H1 (cell line): ENCODE measurements at regions not wholly inside any gene's neighbourhood (a gene's known extent, or its start where the extent isn't known, plus 50 kb on each side); places are given as distances from the start of the nearest gene placed in this dataset.
A peak's percentile ranks its signal among the peaks of the same experiment; 100 is the strongest.

Source experiments
- CTCF ChIA-PET: fragments of 300-600 bp; sonication (Branson Sonifier 250); formaldehyde crosslinking; loops from one replicate; lab custom pipeline; 2021; ENCODE audit not compliant: partially characterized antibody; lab: Charles Lee
- POLR2A ChIA-PET: fragments of 300-600 bp; sonication (Branson Sonifier 250); formaldehyde crosslinking; loops from one replicate; lab custom pipeline; 2021; ENCODE audit warnings: inconsistent platforms; ENCODE audit not compliant: partially characterized antibody; lab: Charles Lee
- DNase-seq, 2 experiments: peaks; one replicate each; pipeline versions ENCODE4 v3.0.0 to v3.0.0-alpha.2; 2010 to 2022; ENCODE audit warnings: low spot score in 2 of 2, low read depth in 1 of 2, mixed read lengths in 1 of 2
- FAIRE-seq: peaks from 2 replicates; lab custom pipeline; 2011; peaks lifted over from hg19 to GRCh38; lab: Jason Lieb, UNC
- H2AFZ ChIP-seq: 2 replicates; pipeline ENCODE4 v1.8.1; 2012; ENCODE audit warnings: low read length, inconsistent platforms
- H2AK5ac ChIP-seq: 2 replicates; pipeline ENCODE4 v1.6.1; 2013; ENCODE audit warnings: low read depth, low read length
- H2BK120ac ChIP-seq: replicated peaks from 2 replicates; pipeline ENCODE3; 2013; ENCODE audit warnings: low read depth, low read length, inconsistent platforms
- H2BK12ac ChIP-seq: 2 replicates; pipeline ENCODE4 v1.6.1; 2013; ENCODE audit warnings: low read depth, low read length
- H2BK15ac ChIP-seq: 2 replicates; pipeline ENCODE4 v1.6.1; 2013; ENCODE audit warnings: low read length
- H2BK20ac ChIP-seq: 2 replicates; pipeline ENCODE4 v1.6.1; 2013; ENCODE audit warnings: low read length
- H2BK5ac ChIP-seq: 2 replicates; pipeline ENCODE4 v1.6.1; 2013; ENCODE audit warnings: low read depth, low read length
- H3K14ac ChIP-seq: 2 replicates; pipeline ENCODE4 v1.6.1; 2013; ENCODE audit warnings: inconsistent platforms; ENCODE audit not compliant: insufficient read length
- H3K18ac ChIP-seq: 2 replicates; pipeline ENCODE4 v1.6.1; 2013; ENCODE audit warnings: low read length; ENCODE audit errors: extremely low read depth
- H3K23ac ChIP-seq: 2 replicates; pipeline ENCODE4 v1.6.1; 2013; ENCODE audit warnings: inconsistent platforms; ENCODE audit not compliant: insufficient read length
- H3K23me2 ChIP-seq: 2 replicates; pipeline ENCODE4 v1.6.1; 2013; ENCODE audit warnings: low read depth, low read length
- H3K27ac ChIP-seq: 2 replicates; pipeline ENCODE4 v1.6.1; 2011; ENCODE audit warnings: low read depth, low read length, inconsistent platforms
- H3K27me3 ChIP-seq, 4 experiments: replicated peaks in 1 of 4; 1 replicate in 1 of 4; 2 replicates in 3 of 4; pipeline versions ENCODE4 v1.6.1 to v1.8.1; 2011 to 2013; ENCODE audit warnings: low read length in 3 of 4, mild to moderate bottlenecking in 3 of 4, inconsistent platforms in 2 of 4, mixed read lengths in 2 of 4, moderate library complexity in 1 of 4; ENCODE audit not compliant: control insufficient read depth in 3 of 4, insufficient read depth in 3 of 4; ENCODE audit errors: extremely low read depth in 1 of 4
- H3K36me3 ChIP-seq, 4 experiments: 2 replicates each; pipeline versions ENCODE4 v1.6.1 to v1.8.1; 2011 to 2013; ENCODE audit warnings: mild to moderate bottlenecking in 4 of 4, low read length in 3 of 4, moderate library complexity in 2 of 4, control low read depth in 1 of 4, inconsistent platforms in 1 of 4; ENCODE audit not compliant: insufficient read depth in 4 of 4, control insufficient read depth in 2 of 4
- H3K4ac ChIP-seq: replicated peaks from 2 replicates; pipeline ENCODE3; 2013; ENCODE audit warnings: low read length, low read depth, mixed read lengths, inconsistent platforms; ENCODE audit not compliant: insufficient read length
- H3K4me1 ChIP-seq, 4 experiments: replicated peaks in 1 of 4; 1 replicate in 1 of 4; 2 replicates in 3 of 4; pipeline versions ENCODE4 v1.6.1 to v1.8.1; 2011 to 2013; ENCODE audit warnings: low read length in 3 of 4, inconsistent platforms in 2 of 4, mixed read lengths in 1 of 4; ENCODE audit not compliant: insufficient read depth in 4 of 4, control insufficient read depth in 3 of 4
- H3K4me2 ChIP-seq, 2 experiments: 2 replicates each; pipeline versions ENCODE4 v1.6.1 to v1.8.1; 2011 to 2013; ENCODE audit warnings: low read depth in 2 of 2, low read length in 2 of 2, control low read depth in 1 of 2, inconsistent platforms in 1 of 2, mild to moderate bottlenecking in 1 of 2; ENCODE audit not compliant: insufficient read depth in 1 of 2
- H3K4me3 ChIP-seq, 4 experiments: fragments of 200-600, 300-600 bp in 1 of 4; sonication (generic), shearing (Covaris generic), sonication (Bioruptor Twin) in 1 of 4; 2 replicates each; pipeline versions ENCODE4 v1.5.1 to v1.8.1; 2011 to 2016; ENCODE audit warnings: low read length in 4 of 4, low read depth in 3 of 4, control low read depth in 2 of 4, inconsistent platforms in 2 of 4, mild to moderate bottlenecking in 2 of 4, mixed read lengths in 1 of 4, moderate library complexity in 1 of 4; ENCODE audit not compliant: insufficient read depth in 2 of 4; ENCODE audit errors: extremely low read depth in 1 of 4
- H3K56ac ChIP-seq: replicated peaks from 2 replicates; pipeline ENCODE3; 2013; ENCODE audit warnings: low read depth, mild to moderate bottlenecking, mixed read lengths, low read length, inconsistent platforms; ENCODE audit not compliant: insufficient read length
- H3K79me1 ChIP-seq: 2 replicates; pipeline ENCODE4 v1.6.1; 2013; ENCODE audit warnings: low read depth, low read length, control low read depth
- H3K79me2 ChIP-seq, 2 experiments: 2 replicates each; pipeline versions ENCODE4 v1.6.1 to v1.8.1; 2012 to 2013; ENCODE audit warnings: low read length in 2 of 2, mild to moderate bottlenecking in 2 of 2, inconsistent platforms in 1 of 2; ENCODE audit not compliant: insufficient read depth in 2 of 2, control insufficient read depth in 1 of 2
- H3K9ac ChIP-seq, 4 experiments: replicated peaks in 1 of 4; 1 replicate in 1 of 4; 2 replicates in 3 of 4; pipeline versions ENCODE4 v1.6.1 to v1.8.1; 2011 to 2013; ENCODE audit warnings: low read depth in 3 of 4, low read length in 3 of 4, control low read depth in 2 of 4, mild to moderate bottlenecking in 2 of 4, moderate library complexity in 2 of 4, inconsistent platforms in 1 of 4; ENCODE audit errors: extremely low read depth in 1 of 4
- H3K9me3 ChIP-seq, 2 experiments: 2 replicates each; pipeline versions ENCODE4 v1.6.1 to v1.8.1; 2012 to 2013; ENCODE audit warnings: mild to moderate bottlenecking in 2 of 2, moderate library complexity in 2 of 2, control low read depth in 1 of 2, inconsistent platforms in 1 of 2, low read depth in 1 of 2, low read length in 1 of 2, mixed read lengths in 1 of 2; ENCODE audit not compliant: insufficient read depth in 2 of 2
- H4K20me1 ChIP-seq, 2 experiments: replicated peaks in 1 of 2; 2 replicates each; pipeline versions ENCODE3 to v1.8.1; 2011 to 2013; ENCODE audit warnings: inconsistent platforms in 2 of 2, low read length in 2 of 2, mild to moderate bottlenecking in 1 of 2; ENCODE audit not compliant: insufficient read depth in 2 of 2, control insufficient read depth in 1 of 2
- H4K5ac ChIP-seq: 2 replicates; pipeline ENCODE4 v1.6.1; 2013; ENCODE audit warnings: low read length, low read depth, mixed read lengths, inconsistent platforms; ENCODE audit not compliant: insufficient read length
- H4K8ac ChIP-seq: 2 replicates; pipeline ENCODE4 v1.8.0; 2013; ENCODE audit warnings: mild to moderate bottlenecking, moderate library complexity, low read length, inconsistent platforms; ENCODE audit not compliant: insufficient read depth; ENCODE audit errors: extremely low read depth
- H4K91ac ChIP-seq: replicated peaks from 2 replicates; pipeline ENCODE3; 2013; ENCODE audit warnings: low read length, mixed read lengths, inconsistent platforms; ENCODE audit not compliant: insufficient read length
- ATF3 ChIP-seq: IDR thresholded peaks from 2 replicates; pipeline ENCODE4 v1.6.1; 2011; ENCODE audit warnings: low read depth, mild to moderate bottlenecking, low read length; ENCODE audit not compliant: insufficient read depth
- CBX5 ChIP-seq: fragments of 300-800, 300-1000 bp; sonication (generic); IDR thresholded peaks from 2 replicates; pipeline ENCODE4 v1.7.1; 2016; ENCODE audit warnings: antibody characterized with exemption, low read length, low read depth
- CHD1 ChIP-seq: IDR thresholded peaks from 2 replicates; pipeline ENCODE4 v1.6.1; 2012; ENCODE audit warnings: low read depth, low read length, improper control_type of control experiment
- EP300 ChIP-seq, 2 experiments: IDR thresholded peaks; 1 replicate in 1 of 2; 2 replicates in 1 of 2; pipeline ENCODE4 v1.6.1; 2011 to 2012; ENCODE audit warnings: low read depth in 2 of 2, low read length in 2 of 2, mild to moderate bottlenecking in 2 of 2, borderline replicate concordance in 1 of 2, inconsistent platforms in 1 of 2, moderate library complexity in 1 of 2
- EZH2 ChIP-seq: fragments of 200-600 bp; sonication (generic); IDR thresholded peaks from 2 replicates; pipeline ENCODE4 v1.7.1; 2012; ENCODE audit warnings: low read depth, mild to moderate bottlenecking, moderate library complexity, low read length, inconsistent platforms; ENCODE audit not compliant: severe bottlenecking
- GABPA ChIP-seq: IDR thresholded peaks from 2 replicates; pipeline ENCODE4 v1.6.1; 2011; ENCODE audit warnings: mild to moderate bottlenecking, low read length, moderate library complexity, borderline replicate concordance; ENCODE audit not compliant: insufficient read depth
- JUN ChIP-seq: IDR thresholded peaks from 2 replicates; pipeline ENCODE4 v1.6.1; 2011; ENCODE audit warnings: low read depth, mild to moderate bottlenecking, improper control_type of control experiment, low read length
- JUND ChIP-seq: IDR thresholded peaks from 2 replicates; pipeline ENCODE4 v1.6.1; 2011; ENCODE audit warnings: mild to moderate bottlenecking, improper control_type of control experiment, low read length
- KDM5A ChIP-seq: fragments of 200-600 bp; IDR thresholded peaks from 2 replicates; pipeline ENCODE4 v1.7.1; 2012; ENCODE audit warnings: mild to moderate bottlenecking, low read length, inconsistent platforms, mixed read lengths
- MAX ChIP-seq: IDR thresholded peaks from 2 replicates; pipeline ENCODE4 v1.6.1; 2012; ENCODE audit warnings: inconsistent platforms
- RNF2 ChIP-seq: fragments of 200-900, 300-1000 bp; sonication (generic); IDR thresholded peaks from 2 replicates; pipeline ENCODE4 v1.7.1; 2016; ENCODE audit warnings: borderline replicate concordance, low read depth, mild to moderate bottlenecking, antibody characterized with exemption, low read length; ENCODE audit not compliant: poor library complexity, severe bottlenecking; ENCODE audit errors: missing control alignments
- TAF1 ChIP-seq: IDR thresholded peaks from 2 replicates; pipeline ENCODE4 v1.6.1; 2011; ENCODE audit warnings: mild to moderate bottlenecking, low read depth, low read length
- TAF7 ChIP-seq: optimal IDR thresholded peaks from 2 replicates; pipeline ENCODE3; 2011; ENCODE audit warnings: low read depth, mild to moderate bottlenecking, inconsistent platforms, low read length, moderate library complexity, borderline replicate concordance
- TCF12 ChIP-seq: IDR thresholded peaks from 2 replicates; pipeline ENCODE4 v1.6.1; 2011; ENCODE audit warnings: low read depth, mild to moderate bottlenecking, low read length

DNA sequence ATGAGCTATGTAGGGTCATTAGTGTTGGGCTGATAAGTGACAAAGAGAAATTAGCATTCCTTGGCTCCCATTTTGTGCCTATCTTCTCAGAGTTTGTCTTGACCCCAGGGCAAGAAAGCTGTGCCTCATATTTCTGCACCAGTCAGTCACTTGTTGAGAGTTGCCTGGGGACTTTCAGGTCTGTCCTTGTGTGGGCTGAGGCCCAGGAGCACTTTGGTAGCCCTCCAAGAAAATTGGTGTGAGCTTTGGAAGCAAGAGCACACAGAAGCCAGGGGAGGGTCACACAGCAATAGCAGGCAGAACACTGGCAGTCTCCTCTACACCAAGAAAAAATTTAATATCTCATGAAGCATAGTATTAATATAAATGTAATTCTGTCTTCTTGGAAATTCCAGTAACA lies 239.9 kb downstream of the NPR3 start:
- H3K27me3 ChIP-seq, result no peaks in the 10 kb centered on the region
- no peak overlapping the region for H3K56ac ChIP-seq
- H2BK5ac ChIP-seq, result no peak overlapping the region
- H2AK5ac ChIP-seq, result no peak overlapping the region
- no peak overlapping the region for H4K5ac ChIP-seq
- H3K36me3 ChIP-seq, result no peaks in the 10 kb centered on the region
- no peak overlapping the region for H3K18ac ChIP-seq
- H3K79me1 ChIP-seq, result no peaks in the 10 kb centered on the region
- H3K9me3 ChIP-seq, result no peaks in the 10 kb centered on the region
- no peak overlapping the region for H2AFZ ChIP-seq
- H4K8ac ChIP-seq, result no peak overlapping the region
- H3K4me2 ChIP-seq, result no peak overlapping the region
- ChIA-PET POLR2A (interaction anchor here (0.8 kb wide), 1 partner anchor 75 kb away, joined by 3 read pairs; no protein-coding TSS in a partner anchor), CTCF (interaction anchor here (1.0 to 1.8 kb wide), 7 partner anchors 8 to 429 kb away, joined by 3 to 6 read pairs (median 3); no protein-coding TSS in a partner anchor)
- no peak overlapping the region for H3K14ac ChIP-seq
- H3K4me3 ChIP-seq, result no peak overlapping the region
- H3K23ac ChIP-seq, result no peak overlapping the region
- no peaks in the 10 kb centered on the region for H3K79me2 ChIP-seq
- H3K9ac ChIP-seq, result no peak overlapping the region
- no peak for DNase-seq
- H3K4me1 ChIP-seq, result peaks cover 5 to 10% (median 7%) of the 10 kb centered on the region in 4 experiments; a peak in 6 of 7 replicates
- no peak for FAIRE-seq
- H3K23me2 ChIP-seq, result no peaks in the 10 kb centered on the region; the same call in 1 of the 2 replicates
- H3K4ac ChIP-seq, result no peak overlapping the region
- no peak overlapping the region; the same call in 1 of the 2 replicates for H2BK15ac ChIP-seq
- no peak overlapping the region for H2BK120ac ChIP-seq
- no peaks in the 10 kb centered on the region for H4K20me1 ChIP-seq
- no peak overlapping the region for H4K91ac ChIP-seq
- no peak overlapping the region for H2BK12ac ChIP-seq
- no peak overlapping the region for H3K27ac ChIP-seq
- H2BK20ac ChIP-seq, result 0 out of 2 replicates have a peak overlapping the region, but pooled peaks have one; percentile 35
- TF ChIP-seq TAF7 (no peak), JUND (no peak), MAX (no peak), CHD1 (no peak), EZH2 (no peak), JUN (no peak), GABPA (no peak), EP300 (IDR thresholded peaks at IDR 0.05; ENCODE audit: borderline replicate concordance in 1 of 2, low read depth in 2 of 2, low read length in 2 of 2) (no peak), CBX5 (no peak), TAF1 (no peak), TCF12 (no peak), KDM5A (no peak), RNF2 (no peak), ATF3 (no peak)
